Subcutaneous abdominal adipose tissue (tissue), 5 donors: ENCODE measurements at regions not wholly inside any gene's neighbourhood (a gene's known extent, or its start where the extent isn't known, plus 50 kb on each side); places are given as distances from the start of the nearest gene placed in this dataset.
"Not testable (repeated sequence)": the region's sequence is repeated elsewhere in the genome, so short reads cannot be mapped to it uniquely, and the experiment has no call there.

Experiments
- H3K27ac ChIP-seq: one replicate; pipeline ENCODE4 v1.7.0; 2013; ENCODE audit warnings: low read depth, mild to moderate bottlenecking, inconsistent platforms, low read length, moderate library complexity
- H3K27me3 ChIP-seq, 5 donors: one replicate each; pipeline ENCODE4 v1.7.0; 2013; ENCODE audit warnings: low read length in 5 of 5, inconsistent platforms in 1 of 5; ENCODE audit not compliant: control insufficient read depth in 5 of 5, insufficient read depth in 4 of 5
- H3K36me3 ChIP-seq, 5 donors: one replicate each; pipeline ENCODE4 v1.7.0; 2013; ENCODE audit warnings: low read length in 5 of 5; ENCODE audit not compliant: control insufficient read depth in 5 of 5, insufficient read depth in 5 of 5
- H3K4me1 ChIP-seq, 5 donors: one replicate each; pipeline ENCODE4 v1.7.0; 2013; ENCODE audit warnings: low read length in 5 of 5, mild to moderate bottlenecking in 3 of 5, moderate library complexity in 1 of 5; ENCODE audit not compliant: control insufficient read depth in 5 of 5, insufficient read depth in 5 of 5
- H3K4me3 ChIP-seq, 5 donors: one replicate each; pipeline ENCODE4 v1.7.0; 2013; ENCODE audit warnings: low read length in 5 of 5, low read depth in 1 of 5
- H3K9ac ChIP-seq, 5 donors: one replicate each; pipeline ENCODE4 v1.7.0; 2013; ENCODE audit warnings: low read length in 5 of 5, mild to moderate bottlenecking in 4 of 5, moderate library complexity in 3 of 5
- H3K9me3 ChIP-seq, 5 donors: one replicate each; pipeline ENCODE4 v1.7.0; 2013; ENCODE audit warnings: low read length in 5 of 5; ENCODE audit not compliant: control insufficient read depth in 5 of 5
- donor health status: healthy.
- donor health status: healthy.
- donor health status: healthy.
- donor health status: healthy.
- donor health status: healthy.

DNA sequence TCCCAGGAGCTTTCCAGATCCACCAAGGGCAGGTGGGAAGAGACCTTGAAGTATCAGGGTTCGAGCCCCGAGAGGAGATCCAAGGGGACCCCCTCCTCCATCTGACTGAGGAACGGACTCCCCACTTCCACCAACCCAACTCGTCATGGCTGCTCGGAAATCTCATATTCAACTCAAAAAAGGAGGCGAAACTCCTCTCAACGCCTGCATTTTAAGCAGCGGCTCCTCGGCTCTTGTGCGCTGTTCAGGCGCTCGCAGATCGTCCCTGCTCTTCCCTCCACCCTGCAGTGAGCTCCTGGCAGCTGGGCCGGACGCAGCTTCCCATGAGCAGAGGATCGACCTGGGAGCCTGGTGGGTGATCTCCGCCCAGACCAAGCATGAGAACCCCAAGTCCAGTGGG lies 341.9 kb downstream of the ADGRD1 start:
- not testable (repeated sequence) for H3K9ac ChIP-seq, H3K4me3 ChIP-seq, H3K9me3 ChIP-seq, H3K27ac ChIP-seq, H3K4me1 ChIP-seq, H3K36me3 ChIP-seq, H3K27me3 ChIP-seq

DNA sequence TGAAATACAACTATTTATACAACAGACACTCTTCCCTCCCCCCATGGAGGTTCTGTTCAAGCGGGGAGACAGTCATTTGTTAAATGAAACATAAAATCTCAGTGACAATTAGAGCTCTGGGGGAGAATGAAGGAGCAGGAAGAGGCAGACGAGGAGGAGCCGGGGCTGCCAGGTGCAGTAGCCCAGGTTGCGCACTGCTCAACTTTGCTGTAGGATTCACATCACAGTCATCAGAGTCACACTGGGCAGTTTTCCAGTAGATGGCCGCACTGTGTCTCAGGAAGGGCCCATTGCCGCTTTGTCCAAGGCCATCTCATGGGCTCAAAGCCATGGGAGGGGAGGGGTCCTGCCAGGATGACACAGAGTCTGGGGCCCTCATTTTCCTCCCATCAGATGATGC lies 342.4 kb downstream of the ADGRD1 start:
- not testable (repeated sequence) for H3K27ac ChIP-seq, H3K36me3 ChIP-seq, H3K9ac ChIP-seq, H3K27me3 ChIP-seq, H3K9me3 ChIP-seq, H3K4me1 ChIP-seq, H3K4me3 ChIP-seq

GRCh38 chr12:131296651-131297050 lies 342.9 kb downstream of the ADGRD1 start:
- H3K36me3 ChIP-seq, H3K4me3 ChIP-seq, H3K4me1 ChIP-seq, H3K9ac ChIP-seq, H3K27me3 ChIP-seq, H3K9me3 ChIP-seq, H3K27ac ChIP-seq: not testable (repeated sequence)

DNA sequence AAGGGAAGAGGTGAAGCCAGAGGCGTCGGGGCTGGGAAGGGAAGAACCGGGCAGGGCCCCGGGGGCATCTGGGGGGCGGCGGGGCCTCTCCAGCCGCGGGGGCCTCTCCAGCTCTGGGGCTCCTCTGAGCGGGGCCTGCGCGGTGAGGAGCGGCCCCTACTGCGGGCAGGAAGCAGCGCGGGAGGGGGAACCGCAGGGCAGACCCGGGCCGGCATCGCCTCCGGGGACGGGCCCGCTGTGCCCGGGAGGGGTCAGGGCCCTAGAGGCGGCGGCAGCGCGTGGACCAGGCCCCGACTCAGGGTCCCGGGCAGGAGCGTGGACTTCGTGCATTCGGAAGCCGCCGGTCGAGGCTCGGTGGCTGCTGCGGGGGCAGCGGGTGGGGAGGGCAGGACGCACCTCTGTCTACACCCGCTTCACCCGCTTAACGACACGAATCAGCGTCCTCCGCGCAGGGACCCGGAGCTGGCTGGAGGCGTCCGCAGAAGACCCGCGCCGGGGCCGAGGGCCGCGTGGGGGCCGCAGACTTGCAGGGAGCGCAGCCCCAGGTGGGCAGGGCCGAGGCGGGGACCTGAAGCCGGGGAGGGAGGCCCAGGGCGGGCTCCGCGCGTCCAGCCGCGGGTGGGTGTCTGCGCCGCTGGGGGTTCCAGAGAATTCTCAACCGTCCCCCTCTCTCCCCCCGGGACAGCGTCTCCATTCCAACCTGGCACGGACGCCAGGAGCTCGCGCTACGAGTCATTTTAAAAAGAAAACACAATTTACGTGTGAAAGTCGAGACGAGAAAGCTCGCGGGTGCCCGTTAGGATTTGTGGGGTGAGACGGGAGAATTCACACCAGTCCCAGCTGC lies 345.0 kb downstream of the ADGRD1 start:
- not testable (repeated sequence) for H3K4me1 ChIP-seq, H3K9me3 ChIP-seq, H3K27me3 ChIP-seq, H3K36me3 ChIP-seq, H3K27ac ChIP-seq, H3K9ac ChIP-seq
- H3K4me3 ChIP-seq = peak overlapping the region in 1 of 5 donors; percentile 14

DNA sequence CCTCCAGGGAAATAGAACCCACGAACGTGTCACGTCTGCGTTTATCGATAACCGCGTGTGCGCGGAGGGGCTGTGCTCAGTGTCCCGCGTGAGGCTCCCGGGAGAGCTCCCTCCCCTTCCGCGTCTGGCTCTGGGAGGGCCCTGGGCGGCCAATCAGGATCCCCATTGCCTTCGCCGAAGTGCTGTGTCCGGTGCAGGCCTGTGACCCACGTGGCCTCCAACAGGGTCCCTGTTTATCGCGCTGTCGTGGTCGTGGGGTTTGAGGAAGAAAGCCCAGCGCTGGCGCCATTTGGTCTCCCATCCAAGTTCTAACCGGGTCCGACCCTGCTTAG lies 345.6 kb downstream of the ADGRD1 start:
- not testable (repeated sequence) for H3K27ac ChIP-seq, H3K4me1 ChIP-seq, H3K9me3 ChIP-seq, H3K27me3 ChIP-seq, H3K36me3 ChIP-seq, H3K9ac ChIP-seq
- H3K4me3 ChIP-seq = peak overlapping the region in 1 of 5 donors; percentile 14

GRCh38 chr12:131303576-131303975 lies 349.9 kb downstream of the ADGRD1 start:
- not testable (repeated sequence) for H3K27ac ChIP-seq, H3K36me3 ChIP-seq, H3K4me1 ChIP-seq, H3K27me3 ChIP-seq, H3K9me3 ChIP-seq, H3K4me3 ChIP-seq, H3K9ac ChIP-seq

DNA sequence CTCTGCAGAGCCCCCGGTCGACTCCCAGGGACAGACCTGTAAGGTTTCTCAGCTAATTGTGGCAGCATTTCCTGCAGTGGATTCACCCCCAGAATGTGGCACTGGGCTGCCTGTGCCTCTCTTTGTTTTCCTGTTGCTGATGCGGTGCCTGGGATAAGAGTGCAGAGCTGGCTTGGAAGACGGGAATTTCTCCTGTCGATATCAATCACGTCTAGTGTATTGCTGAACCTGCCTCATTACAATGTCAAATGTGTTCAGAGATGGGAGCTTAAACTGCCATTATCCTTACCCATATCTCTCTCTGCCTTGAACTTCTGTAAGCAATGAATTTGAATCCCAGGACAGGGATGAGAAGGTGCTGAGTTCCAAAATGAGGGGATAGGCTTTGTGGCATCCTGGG lies 350.9 kb downstream of the ADGRD1 start:
- not testable (repeated sequence) for H3K9me3 ChIP-seq, H3K9ac ChIP-seq, H3K36me3 ChIP-seq

DNA sequence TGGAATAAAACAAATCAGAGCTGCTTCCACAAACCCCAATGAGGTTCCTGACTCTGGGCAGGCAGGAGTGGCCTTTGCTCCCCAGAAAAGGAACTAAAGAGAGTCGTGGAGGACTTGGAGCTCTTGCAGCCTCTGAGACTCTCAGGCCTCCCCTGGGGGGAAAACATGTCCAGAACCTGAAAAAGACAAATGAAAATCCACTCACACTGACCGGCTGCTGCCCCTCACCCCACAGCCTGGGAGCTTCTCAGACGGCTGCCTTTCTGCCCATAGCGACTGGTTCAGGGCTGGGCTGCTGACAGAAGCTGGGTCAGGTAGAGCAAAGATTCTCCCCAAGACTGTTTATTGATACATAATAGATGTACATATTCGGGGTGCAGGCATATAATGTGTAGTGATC lies 356.0 kb downstream of the ADGRD1 start:
- peaks cover 8 to 27% (median 15%) of the 10 kb centered on the region in 5 donors for H3K27me3 ChIP-seq
- H3K36me3 ChIP-seq = no peaks in the 10 kb centered on the region
- H3K4me1 ChIP-seq = peaks cover 0 to 3% (median 0%) of the 10 kb centered on the region in 5 donors
- H3K27ac ChIP-seq = no peak overlapping the region
- H3K9me3 ChIP-seq = no peaks in the 10 kb centered on the region
- H3K9ac ChIP-seq = no peak overlapping the region
- no peak overlapping the region for H3K4me3 ChIP-seq

More for the DNA sequence above, 350.9 kb downstream of the ADGRD1 start:
- H3K27ac ChIP-seq, H3K4me1 ChIP-seq, H3K27me3 ChIP-seq, H3K4me3 ChIP-seq: not testable (repeated sequence)

DNA sequence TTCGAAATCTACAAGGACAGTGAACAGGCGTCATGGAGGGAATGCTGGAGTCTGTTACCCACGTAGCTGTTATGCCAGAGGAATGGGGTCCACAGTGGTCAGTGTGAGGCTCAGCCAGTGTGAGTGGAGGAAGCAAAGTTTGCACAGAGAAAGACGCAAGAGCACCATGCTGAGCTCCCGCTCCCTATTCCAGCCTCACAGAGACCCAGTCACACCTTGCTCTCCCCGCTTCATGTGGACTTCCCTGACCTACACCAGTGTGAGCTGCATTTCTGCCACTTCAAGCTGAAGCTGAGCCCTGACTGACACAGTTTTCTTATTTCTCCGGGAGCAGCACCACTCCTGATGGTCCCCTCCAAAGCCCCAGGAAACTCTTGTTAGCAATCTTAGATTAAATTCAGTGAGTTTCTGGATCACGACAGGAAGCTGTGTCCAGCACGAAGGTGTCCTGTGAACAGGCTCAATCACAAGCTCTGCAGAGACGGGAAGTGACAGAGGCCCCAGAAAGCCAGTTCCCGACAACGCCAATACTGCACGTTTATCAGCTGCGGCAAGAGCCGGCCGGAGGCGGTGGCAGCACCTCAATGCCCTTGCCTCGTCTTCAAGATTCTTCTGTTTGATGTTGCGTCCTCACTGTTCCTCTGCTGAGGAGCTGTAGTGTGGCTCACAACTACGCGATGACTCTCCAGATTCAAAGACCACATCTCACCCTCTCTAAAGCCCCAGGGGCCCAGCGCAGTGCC lies 356.7 kb downstream of the ADGRD1 start:
- not testable (repeated sequence) for H3K4me1 ChIP-seq, H3K9me3 ChIP-seq, H3K9ac ChIP-seq, H3K27ac ChIP-seq, H3K4me3 ChIP-seq, H3K36me3 ChIP-seq
- peaks cover 11 to 28% (median 15%) of the 10 kb centered on the region in 5 donors for H3K27me3 ChIP-seq

- H3K9me3 ChIP-seq, H3K27ac ChIP-seq, H3K36me3 ChIP-seq, H3K4me3 ChIP-seq, H3K9ac ChIP-seq, H3K4me1 ChIP-seq: not testable (repeated sequence)
- peaks cover 11 to 36% (median 22%) of the 10 kb centered on the region in 5 donors for H3K27me3 ChIP-seq
These were observed 357.6 kb downstream of the ADGRD1 start for GRCh38 chr12:131311279-131311722.
